GM21528 (cell line): ENCODE measurements at regions not wholly inside any gene's neighbourhood (a gene's known extent, or its start where the extent isn't known, plus 50 kb on each side); places are given as distances from the start of the nearest gene placed in this dataset.
A peak's percentile ranks its signal among the peaks of the same experiment; 100 is the strongest.
"Not testable (repeated sequence)": the region's sequence is repeated elsewhere in the genome, so short reads cannot be mapped to it uniquely, and the experiment has no call there.

Source experiments
- ATAC-seq: cut with Tn5 transposase; IDR thresholded peaks from one replicate; pipeline ENCODE4 v1.9.1; 2021; ENCODE audit warnings: mild to moderate bottlenecking, moderate library complexity; ENCODE audit not compliant: unreplicated experiment, low FRiP score

DNA sequence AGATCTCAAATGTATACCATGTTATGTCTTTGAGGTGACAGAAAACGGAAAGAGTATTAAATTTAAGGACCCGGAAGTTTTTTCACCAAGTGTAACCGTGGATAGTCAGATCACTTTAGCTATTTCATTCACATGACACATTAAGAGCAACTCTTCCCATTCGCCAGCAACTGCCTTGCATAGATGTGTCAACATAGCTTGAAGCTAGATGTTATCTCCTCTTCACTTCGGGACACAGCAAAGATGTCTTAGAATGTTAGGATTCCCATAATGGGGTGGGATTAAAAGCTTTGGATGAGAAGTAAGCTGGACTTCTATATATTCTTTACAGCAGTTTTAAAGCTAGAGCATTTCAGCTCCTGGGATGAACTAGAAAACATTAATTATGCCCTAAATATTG, 1135.9 kb upstream of the PCDH20 start:
- ATAC-seq: no peak

DNA sequence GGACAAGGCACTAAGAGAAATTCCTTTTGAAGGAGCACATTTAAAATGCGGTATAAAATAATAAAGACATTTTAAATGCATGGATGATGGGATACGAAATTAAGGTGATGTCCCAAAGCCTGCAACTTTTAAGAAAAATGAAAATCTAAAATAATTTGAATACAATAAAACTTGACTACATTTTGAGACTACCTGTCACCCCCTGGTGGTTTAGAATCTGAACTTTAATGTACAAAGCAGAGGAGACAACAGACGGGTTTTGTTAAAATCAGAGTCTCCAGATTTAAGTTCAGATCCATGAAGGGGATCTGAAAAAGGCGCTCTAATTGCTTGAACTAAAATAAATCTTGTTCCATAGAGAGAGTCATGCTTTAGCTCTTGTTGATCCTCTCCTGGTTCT, 1129.3 kb upstream of the PCDH20 start:
- ATAC-seq: no peak

DNA sequence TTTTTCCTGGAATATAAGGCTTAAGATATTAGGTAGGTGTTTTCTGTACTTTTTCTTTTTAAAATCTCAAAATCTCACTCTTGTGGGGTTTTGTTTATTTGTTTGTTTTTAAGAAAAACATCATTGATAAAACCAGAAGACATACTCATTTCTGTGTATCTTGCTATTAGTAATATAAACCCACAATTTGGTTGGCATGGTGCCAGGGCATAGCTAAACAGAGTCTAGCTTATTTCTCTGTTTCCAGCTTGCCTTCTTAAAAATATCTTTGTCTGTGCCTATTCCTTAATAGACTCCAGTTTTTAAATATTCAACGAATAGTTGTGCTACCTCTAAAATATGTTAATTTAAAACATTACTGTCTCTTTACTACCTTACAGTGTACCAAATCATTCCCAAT, 1121.9 kb upstream of the PCDH20 start:
- no peak for ATAC-seq

DNA sequence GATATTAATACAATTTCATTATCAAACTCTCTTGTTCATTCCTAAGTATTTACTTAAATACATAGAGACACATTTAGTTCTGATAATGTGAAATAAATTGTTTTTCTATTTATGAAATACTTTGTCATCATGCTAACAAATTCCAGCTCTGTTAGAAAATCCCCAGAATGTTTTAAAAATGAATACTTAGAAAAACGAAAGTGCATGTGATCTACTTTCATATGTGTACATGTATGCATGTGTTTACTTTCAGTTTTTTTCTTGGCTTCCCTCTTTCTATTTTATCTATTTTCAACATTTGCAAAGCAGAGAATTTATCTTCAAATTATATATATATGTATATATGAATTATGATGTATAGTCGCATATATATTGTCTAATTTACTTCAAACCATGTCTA, 1110.0 kb upstream of the PCDH20 start:
- ATAC-seq: no peak

DNA sequence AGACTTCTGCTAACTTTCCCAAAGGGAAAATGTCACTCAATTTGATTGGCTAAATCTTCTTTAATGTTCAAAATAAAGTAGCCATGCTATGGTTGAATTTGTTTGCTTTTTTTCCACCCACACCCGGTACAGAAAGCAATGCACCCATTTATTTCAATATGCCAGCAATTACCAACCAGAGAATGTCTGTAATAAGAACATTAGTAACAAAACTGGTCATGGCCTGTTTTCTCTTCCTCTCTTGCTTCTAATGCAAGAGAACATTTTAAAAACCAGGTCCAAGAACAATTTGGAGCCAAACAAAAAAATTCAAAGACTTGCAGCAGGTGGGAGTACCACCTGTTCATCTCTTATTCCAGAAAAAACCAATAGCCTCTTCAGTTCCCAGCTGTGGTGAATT, 1108.8 kb upstream of the PCDH20 start:
- peak; percentile 46 for ATAC-seq

DNA sequence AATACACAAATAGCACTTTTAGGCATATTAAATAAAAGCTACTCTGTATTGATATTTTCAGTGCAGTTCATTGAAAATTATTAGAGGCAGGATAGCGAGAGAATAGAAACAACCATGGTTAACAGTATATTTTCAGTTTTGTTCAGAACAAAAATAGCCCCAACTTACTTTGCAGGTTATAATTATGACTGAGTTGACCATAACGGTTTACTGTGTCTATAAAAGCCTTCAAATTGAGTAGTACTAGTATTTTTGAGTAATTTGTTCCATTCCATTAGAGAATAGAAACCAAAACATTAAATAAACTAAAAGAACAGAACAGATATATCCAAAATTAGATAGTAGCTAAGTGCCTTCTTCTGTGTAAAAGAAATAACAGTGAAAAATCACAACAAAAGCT, 1108.4 kb upstream of the PCDH20 start:
- peak; percentile 87 for ATAC-seq

DNA sequence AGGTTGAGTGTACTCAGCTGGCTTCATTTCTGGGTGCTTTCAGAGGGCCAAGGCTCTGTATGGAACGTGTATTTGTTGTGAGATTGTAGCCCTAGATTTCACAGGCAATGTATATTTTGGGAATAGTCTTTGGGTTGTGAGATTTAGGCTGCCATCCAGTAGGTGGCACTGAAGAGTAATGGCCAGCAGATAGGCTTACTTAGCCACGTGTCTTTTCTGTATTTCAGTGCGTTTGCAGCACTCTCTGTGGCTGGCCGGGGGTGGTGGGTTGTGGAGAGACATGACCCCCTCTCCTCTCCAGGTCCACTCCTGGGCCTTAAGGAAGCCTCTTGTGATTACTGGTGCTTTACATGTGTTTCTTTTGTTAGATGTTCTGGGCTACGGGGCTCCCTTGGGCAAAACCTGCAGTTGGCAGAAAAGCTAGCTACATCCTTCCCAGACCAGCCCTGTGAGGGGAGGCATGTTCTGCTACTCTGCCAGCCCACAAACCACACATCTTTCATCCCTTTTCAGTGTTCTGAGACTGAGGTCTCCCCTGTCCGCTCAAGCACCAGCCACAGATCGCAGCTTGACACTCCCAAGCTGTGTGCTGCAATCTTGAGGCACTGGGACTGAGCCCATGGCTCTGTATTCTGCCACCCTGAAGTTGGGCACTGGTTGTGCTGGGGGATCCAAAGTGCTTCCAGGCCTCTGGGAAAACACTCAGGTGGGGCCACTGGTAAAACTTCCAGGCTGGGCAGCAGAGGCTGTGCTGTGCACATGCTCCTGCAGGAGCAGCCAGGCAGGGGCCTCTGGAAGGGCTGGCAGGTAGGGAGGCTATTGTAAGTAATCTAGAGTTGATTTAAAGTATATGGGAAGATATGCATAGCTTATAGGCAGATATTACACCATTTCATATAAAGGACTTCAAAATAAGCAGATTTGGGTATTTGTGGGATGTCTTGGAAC, 1096.8 kb upstream of the PCDH20 start:
- ATAC-seq: peak; percentile 95

DNA sequence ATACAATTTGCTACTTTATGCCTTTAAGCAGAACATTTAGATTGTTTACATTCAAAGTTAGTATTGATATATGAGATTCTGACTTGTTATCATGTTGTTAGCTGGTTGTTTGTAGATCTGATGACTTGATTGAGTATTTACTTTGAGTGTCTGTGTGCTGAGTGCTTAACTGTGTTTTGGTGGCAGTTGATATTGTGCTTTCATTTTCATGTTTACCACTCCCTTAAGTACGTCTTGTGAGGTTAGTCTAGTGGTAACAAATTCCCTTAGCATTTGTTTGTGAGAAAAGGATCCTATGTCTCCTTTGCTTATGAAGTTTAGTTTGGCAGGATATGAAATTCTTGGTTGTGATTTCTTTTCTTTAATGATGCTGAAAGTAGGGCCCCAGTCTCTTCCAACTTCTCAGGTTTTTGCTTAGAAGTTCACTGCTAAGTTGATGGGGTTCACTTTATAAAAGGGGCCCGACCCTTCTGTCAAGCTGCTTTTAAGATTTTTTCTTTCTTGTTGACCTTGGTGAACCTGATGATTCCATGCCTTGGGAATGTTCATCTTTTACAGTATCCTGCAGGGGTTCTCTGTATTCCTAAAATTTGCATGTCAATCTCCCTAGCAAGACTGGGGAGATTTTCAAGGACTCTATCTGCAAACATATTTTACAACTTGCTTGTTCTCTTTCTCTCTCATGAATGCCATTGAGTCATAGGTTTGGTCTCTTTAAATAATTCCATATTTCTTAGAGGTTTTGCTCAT, 1095.4 kb upstream of the PCDH20 start:
- ATAC-seq: no peak

DNA sequence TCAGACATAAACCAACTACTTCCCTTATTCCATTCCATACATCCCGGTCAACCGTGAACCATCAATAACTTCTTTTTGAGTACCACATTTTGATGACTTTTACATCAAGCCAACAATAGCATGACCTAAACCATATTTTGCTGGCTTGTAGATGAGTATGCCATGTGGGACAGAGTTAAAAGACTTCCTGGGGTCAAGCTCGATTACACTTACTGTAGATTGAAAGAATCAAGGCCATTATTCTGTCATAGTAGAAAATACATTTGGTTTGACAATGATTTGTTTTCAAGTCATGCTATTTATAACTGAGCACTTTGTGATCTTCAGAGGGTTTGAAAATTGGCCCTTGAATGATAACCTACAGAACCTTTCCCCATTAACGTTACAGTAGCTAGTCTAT, 1086.9 kb upstream of the PCDH20 start:
- no peak for ATAC-seq

DNA sequence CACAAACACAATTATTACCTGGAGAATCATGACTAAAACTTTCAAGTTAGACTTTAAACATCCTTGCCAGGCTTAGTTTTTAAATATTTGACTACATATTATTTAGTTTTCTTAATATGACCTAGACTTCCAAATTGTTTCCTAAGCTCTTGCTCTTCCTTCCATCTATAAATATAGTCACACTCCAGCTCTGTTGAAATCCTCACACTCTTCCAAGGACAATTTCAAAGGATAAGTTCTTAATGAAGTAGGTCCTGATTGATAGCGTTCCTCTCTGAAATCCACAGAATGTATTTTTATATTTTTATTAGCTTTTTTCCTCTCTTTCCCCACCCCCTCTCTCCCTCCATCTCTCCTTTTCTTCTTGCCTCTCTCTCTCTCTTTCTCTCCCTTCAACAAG, 1074.1 kb upstream of the PCDH20 start:
- ATAC-seq: no peak

DNA sequence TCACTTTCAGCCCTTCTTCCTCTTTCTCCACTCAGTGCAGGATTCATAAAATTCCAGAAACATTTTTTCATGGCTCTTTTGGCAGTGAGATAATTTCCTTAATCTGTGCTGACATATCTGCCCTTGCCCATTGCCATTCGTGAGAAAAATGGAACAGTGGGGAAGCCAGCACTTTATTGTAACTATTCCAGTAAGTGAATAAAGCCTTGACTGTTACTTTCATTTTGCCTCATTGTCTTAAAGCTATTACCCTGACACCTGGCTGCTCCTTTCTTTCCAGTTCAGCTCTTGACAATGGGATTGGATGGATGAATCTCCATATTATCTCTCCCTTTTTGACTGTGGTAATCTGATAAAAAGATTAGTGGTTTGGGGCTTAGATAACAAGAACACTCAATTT, 1068.1 kb upstream of the PCDH20 start:
- no peak for ATAC-seq

DNA sequence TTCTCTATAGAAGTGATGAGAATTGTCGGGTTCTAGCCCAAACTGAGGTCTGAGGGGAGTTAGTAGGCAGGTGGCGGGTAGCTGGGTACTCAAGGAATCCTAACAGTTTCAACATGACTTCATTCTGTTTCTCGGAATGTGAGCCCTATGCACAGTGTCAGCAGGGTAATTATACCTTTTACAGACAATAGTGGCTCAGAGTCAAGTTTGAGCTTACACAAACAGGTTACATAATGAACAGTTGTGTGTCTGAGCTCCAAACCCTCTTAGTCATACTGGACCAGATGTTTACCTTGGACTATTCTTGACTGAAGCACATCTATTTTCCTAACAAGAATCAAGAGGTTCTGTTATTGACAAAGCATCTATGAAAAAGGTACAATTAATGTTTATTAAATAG, 1066.7 kb upstream of the PCDH20 start:
- ATAC-seq: no peak

DNA sequence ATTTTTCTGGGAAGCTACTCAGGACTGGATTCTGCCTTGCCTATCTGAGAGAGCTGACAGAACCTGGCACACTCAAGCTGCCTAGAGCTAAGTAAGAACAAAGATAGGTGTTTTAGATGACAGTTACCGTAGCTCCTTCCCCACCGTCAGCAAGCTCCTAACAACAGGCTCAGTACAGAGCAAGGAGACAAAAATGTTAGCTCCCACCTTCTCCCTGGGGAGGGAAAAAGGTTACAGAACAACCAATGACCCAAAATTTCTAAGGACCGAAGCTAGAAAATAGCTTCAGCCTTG, 1058.2 kb upstream of the PCDH20 start:
- no peak for ATAC-seq

DNA sequence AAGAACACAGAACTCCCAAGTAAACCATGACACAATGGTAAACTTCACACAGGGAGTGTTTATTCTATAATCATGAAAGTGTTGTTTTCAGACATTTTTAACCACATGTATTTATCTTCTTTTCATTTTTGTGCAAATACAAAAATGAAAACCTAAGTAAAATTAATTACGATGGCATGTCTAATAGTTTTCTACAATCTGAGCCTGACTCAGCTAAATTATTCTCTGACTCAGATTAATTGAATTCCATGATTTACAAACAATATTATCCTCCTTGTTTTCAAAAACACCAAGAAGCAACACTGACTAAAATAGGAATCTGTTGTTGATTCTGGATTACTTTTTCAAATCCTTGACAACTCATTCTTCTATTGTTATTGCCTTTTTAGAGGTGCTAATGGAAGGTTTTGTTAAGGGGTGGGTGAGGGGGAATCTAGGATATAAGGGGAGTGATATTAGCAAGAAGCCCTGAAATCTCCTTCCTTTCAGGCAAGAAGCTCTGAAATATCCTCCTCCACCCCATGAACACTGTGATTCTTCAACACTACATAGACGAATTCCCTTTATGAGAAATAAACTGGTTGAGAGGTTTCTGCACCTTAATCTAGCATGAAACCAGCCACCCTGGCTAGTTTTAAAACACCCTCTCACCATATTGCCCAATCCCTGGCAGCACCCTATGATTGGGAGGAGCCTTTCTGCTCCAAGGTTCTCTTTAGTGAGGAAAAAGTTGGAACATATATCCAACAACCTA, 1057.7 kb upstream of the PCDH20 start:
- no peak for ATAC-seq

DNA sequence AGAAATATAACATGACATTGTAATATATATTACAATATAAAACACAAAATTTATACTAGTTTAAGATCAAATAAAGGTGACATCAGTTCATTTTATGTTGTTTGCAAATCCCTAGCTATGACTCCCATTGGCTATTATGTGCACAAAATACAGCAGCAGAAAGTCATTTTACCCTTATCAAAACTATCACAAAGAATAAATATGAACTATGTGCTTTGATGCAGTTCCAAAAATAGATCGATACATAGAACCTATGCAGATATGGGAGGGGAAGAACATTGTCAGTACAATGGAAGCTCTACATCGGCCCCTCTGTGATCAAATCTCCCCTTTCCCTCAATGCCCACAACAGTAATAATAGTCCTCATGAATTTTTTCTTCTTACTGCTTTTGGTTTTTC, 1038.1 kb upstream of the PCDH20 start:
- no peak for ATAC-seq

DNA sequence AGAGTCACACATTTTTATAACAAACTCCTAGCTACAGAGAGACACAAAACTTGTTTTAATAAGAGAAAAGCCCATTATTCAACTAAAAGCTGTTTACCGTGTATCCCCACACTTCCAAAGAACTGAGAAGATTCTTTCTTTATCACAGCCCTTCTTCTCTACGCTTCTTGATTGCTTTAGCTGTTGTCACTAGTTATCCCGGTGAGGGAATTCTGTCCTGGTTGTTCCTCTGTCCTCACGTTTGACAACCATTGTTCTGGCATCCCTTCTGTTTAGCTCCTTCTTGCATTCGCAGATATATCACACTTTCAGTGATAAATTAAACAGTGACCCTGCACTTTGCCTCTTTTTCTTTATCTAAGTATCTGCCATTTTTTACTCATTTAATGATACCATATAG, 1035.1 kb upstream of the PCDH20 start:
- no peak for ATAC-seq

DNA sequence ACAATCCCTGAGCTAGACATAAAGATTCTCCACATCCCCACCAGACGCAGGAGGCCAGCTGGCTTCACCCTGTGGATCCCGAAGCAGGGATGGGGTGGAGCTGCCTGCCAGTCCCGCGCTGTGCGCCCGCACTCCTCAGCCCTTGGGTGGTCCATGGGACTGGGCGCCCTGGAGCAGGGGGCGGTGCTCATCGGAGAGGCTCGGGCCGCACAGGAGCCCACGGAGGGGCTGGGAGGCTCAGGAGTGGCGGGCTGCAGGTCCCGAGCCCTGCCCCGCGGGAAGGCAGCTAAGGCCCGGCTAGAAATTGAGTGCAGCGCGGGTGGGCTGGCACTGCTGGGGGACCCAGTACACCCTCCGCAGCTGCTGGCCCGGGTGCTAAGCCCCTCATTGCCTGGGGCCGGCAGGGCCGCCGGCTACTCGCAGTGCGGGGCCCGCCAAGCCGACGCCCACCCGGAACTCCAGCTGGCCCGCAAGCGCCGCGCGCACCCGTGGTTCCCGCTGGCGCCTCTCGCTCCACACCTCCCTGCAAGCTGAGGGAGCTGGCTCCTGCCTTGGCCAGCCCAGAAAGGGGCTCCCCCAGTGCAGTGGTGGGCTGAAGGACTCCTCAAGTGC, 1032.2 kb upstream of the PCDH20 start:
- not testable (repeated sequence) for ATAC-seq

DNA sequence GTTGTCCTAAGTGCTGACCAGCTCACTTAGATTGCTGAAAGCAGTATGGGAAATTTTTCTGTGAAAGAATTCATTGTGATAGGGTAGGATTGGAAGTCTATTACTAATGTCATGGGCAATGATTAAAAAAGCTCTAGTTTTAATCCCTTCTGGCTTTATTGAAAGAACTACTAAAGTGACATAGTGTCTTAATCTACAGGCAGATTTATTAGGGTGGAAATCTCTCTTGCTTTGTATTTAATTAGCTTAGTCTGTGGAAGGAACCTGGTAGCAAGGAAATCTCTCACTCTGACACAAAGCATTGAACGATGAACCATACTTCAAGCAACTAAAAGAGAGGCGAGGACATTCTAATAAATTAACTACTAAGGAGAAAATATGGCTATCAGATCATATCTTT, 1029.2 kb upstream of the PCDH20 start:
- no peak for ATAC-seq

DNA sequence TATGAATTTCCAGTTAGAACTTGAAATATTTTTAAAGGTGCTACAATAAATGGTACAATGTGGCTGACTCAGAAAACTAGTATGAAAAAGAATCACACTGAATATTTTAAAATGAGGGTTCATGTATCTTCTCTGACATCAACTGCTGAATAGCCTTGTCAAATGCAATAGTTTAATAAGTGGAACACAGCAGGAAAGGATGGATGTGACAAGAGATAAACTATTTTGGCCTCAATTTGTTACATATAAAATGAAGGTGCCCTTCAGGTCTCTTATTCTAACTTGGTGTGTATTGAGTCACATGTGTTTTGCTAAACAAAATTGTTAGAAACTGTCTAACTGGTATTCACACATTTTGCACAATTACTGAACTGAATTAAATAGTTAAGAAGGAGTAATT, 1018.4 kb upstream of the PCDH20 start:
- ATAC-seq: no peak

DNA sequence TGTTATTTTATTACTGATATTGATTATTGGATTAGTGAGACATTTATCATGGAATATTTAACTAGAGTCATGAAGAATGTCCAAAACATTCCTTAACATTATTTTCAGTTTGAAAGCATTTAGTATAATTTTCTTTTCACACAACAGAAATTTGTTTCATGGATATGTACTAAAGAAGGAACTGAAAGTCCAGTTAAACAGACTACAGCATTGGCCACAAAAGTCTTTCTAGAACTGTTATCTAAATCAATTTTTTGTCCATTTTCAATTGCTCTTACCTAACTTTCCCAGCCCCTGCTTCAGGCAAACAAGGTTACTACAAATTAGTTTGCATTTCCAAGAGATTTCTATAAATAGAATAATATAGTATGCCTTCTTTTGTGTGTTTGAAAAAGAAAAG, 1018.0 kb upstream of the PCDH20 start:
- ATAC-seq: no peak

DNA sequence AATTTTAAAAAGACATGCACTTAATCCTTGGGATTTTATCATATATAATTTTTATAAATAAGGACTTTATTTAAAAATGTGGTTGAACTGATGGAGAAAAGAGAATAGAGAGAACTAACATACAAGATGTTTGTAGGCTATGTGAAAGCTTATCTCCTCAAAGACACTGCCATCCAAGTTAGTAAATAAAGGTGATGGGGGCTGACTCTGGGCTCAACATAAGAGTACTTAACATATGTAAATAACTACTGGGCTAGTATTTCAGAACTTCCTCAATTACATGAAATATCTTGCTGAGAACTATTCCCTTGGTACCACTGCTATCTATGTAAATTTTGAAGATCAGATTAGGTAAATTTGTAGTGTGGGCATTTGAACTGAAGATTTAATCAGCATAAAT, 1017.3 kb upstream of the PCDH20 start:
- no peak for ATAC-seq
